ENCODE measurements at regions not wholly inside any gene's neighbourhood (a gene's known extent, or its start where the extent isn't known, plus 50 kb on each side); places are given as distances from the start of the nearest gene placed in this dataset.

GRCh38 chr1:94641990-94642389 is 100.4 kb upstream of the F3 start:
- no peak for TF ChIP-seq CTCF (IDR thresholded peaks at IDR 0.05)
- no peak for TF ChIP-seq POLR2A (IDR thresholded peaks at IDR 0.05)
- no peak for TF ChIP-seq EP300 (IDR thresholded peaks at IDR 0.05)
